Raji (cell line): ENCODE measurements at regions not wholly inside any gene's neighbourhood (a gene's known extent, or its start where the extent isn't known, plus 50 kb on each side); places are given as distances from the start of the nearest gene placed in this dataset.

Experiments used
- POLR2A ChIP-seq: IDR thresholded peaks from 2 replicates; pipeline ENCODE4 v1.6.1; 2011; ENCODE audit warnings: low read depth, low read length, control low read depth; ENCODE audit not compliant: insufficient read depth

DNA sequence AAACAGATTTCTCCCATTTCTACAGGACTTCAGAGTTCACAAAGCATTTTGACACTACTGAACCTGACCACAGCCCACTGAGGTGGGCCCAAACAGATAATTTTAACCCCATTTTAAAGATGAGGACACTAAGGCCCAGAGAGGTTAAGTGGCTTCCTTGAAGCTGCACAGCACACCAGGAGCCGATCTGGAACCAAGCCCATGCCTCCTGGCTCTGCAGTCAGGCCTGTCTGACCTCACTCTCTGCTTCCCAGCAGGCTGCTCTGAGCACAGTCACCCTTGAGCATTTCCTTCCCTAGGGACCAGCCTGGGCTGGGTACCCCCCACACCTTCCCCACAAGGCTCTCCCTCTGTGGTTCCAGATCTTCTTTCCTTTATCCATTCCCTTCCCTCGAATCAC lies 252.2 kb downstream of the ENGASE start:
- no peak for TF ChIP-seq POLR2A

DNA sequence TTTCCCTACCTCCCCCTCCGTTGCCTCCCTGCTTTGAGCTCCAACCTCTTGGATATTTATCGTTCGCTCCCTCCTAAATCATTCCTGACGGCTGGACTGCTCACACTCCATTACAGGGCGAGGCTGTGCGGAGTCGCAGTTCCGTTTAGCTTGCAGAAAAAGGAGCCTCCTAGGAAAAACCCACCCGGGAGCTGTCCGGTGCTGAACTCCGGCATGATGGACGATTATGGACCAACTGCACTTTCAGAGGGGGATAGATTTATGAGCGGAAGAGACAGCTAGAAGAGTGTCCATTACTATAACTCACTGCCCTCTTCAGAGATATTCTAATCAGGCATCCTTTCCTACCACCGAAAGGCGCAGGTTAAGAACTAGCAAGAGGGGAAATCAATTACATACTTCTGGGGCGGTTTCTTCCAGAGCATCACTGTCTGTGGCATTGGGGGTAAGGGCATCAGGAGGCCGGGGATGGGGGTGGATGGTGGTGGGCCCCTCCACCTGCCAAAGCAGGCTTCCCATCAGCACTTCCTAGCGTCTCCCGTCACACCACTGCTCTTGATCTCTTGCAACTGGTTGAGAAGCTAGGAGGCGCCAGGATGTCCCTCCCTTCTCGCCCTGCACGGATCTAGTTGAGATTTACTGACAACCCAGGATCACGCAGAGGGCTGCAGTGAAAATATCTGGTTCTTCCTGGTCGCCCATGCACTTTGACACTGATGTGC lies 251.2 kb downstream of the ENGASE start:
- TF ChIP-seq POLR2A = no peak

DNA sequence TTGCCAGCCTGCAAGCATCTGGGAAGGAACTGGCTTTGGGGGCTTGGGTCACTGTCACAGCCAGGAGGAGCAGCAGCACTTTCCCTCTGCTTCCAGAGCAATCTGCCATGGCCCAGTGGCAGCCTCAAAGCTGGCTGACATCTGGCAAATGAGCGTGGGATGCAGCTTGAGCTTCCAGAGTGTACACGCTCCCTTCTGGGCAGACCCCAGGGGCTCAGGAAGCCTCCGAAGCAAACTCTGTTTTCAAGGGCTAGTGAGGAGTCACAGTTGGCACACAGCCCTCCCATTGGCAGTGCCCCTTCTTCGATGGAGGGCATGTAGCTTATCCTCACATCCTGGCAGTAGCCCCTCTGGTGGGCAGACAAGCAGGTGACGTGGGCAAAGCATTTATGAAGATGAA lies 249.6 kb downstream of the ENGASE start:
- no peak for TF ChIP-seq POLR2A

DNA sequence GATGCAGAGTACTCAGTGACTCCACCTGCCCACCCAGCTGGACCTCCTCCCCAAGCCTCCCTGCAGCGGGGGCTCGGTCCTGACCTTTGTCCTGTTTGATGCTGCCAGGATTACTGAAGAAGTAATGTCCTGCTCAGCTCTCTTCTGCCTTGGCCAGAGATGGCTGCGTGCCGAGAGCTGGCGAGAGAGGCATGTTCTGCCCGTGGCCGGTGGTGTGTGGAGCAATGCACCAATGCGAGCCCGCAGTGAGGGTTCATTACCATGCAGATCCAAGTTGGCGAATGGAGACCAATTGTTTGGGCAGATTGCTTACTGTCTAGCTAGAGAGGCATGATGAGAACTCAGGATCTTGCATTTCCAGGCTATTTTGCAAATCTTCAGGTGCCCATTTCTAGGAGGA lies 248.9 kb downstream of the ENGASE start:
- TF ChIP-seq POLR2A = no peak

DNA sequence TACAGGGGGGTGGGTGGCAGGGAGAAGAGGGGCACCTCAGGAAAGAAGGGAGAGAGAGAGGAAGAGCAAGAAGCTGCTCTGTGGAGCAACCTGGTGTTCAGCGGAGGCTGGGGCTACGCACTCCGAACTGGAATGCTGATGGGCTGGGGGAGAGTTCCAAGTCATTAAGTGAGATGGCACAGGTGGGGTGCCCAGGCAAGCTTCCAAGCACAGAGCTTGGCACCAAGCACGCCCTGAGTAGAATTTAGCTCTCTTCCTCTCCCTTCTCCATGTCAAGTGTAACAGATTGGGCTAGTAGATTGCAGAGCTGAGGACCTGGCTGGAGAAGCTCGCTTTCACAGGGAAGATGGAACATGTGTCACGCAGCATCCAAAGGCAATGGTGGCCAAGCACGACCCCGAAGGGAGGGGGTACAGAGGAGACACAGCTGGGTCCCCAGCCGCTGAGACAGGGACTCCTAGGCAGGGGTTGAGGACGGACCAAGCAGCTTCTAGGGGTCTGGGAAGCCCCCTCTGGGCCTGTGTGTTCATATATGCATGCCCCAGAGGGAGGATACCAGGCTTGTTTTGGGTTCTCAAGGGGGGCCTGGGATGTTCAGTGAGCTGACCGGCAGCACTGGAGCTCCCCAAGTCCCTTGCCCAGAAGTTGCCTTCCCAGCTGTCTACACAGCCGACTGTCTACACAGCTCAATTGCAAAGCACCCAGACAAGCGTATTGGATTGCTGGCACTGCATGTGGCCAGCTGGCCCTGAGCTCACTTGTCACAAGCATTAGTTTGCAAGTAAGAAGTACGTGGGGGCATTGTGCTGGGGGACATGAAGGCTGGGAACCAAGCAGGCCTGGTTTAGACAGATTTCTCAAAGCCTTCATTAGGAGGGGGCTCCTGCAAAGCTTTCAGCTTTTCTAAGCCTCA lies 247.8 kb downstream of the ENGASE start:
- no peak for TF ChIP-seq POLR2A

DNA sequence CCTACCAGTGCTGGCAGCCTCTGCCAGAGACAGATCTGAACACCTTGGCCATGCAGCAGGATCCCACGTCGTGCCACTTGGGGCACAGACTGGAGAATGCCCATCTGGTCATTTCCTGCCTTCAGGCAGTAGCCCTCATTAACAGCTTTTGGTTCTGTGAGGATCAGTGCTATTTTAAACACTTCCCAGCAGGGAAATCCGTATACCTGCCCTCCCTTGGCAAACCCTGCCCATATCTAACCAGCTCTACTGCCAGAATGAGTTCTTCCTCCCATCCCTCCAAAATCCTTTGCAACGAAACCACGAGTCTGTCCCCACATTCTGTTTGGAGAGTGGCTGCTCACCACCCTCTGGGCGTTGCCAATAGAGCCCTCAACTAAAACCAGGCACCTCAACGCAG lies 245.7 kb downstream of the ENGASE start:
- no peak for TF ChIP-seq POLR2A

DNA sequence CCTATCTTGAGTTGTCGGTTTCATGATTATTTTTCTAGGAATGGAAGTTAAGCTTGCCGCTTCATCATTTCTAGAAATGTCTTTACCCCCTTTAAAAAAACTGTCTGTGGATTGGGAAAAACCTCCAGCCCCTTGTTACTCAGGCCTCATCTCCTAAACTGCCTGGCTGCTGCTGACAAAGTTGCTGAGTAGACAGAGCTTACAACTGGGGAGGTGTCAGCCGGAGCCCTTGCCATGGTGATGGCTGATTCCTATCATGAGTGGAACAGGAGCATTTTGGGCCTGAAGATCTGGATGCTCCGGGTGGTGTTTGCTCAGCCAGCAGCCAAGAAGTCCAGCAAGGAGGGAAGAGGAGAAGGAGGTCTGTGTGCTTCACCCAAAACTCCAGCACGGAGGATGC lies 243.3 kb downstream of the ENGASE start:
- no peak for TF ChIP-seq POLR2A

DNA sequence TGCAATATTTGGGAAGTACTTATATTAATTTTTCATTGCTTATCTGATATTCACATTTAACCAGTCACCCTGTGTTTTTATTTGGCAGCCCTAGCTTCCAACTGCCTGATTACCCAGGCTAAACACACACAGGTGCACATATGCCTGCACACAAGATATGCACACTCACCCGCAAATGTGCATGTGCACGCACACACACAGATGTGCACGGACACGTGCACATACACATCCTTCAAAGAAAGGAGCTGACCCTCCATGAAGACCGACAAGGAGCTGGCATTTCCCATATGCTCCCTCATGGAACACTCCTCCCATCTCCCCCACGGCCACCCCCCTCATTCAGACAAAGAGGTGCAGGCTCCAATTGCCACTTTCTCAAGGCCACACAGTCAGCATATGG lies 242.2 kb downstream of the ENGASE start:
- no peak for TF ChIP-seq POLR2A

DNA sequence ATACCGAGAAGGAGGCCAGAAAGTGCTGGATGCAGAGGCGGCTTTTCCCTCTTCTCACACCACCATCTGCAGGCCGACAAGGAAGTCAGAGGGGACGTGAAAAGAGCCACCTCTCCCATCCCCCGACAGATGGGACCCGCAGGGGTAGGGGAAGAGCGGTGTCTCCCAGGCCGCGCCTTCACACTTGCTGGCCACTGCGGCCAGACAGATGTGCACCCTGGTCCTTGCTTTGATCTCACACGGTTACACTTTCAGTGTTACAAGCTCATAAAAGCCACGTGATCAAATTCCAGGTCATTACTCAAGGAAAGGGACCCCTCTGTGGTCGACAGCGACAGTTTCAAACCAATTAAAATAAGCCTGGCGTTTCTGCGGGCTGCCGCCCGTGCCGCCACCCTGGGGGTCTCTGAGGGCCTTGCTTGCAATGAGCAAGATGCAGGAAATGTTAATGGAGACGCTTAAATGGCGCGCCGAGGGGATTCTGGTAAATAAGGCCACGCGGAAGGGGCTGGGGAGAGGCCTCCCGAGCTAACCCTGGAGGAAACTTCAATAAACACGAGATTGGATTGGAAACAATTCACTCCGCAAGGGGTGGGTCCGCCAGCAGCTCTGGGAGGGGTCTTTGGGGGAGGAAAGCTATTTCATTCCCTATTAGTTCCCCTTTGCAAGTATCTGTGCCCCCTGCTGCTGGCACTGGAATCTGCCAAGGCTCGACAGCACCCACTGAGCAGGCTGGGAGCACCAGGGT lies 240.9 kb downstream of the ENGASE start:
- TF ChIP-seq POLR2A = no peak

DNA sequence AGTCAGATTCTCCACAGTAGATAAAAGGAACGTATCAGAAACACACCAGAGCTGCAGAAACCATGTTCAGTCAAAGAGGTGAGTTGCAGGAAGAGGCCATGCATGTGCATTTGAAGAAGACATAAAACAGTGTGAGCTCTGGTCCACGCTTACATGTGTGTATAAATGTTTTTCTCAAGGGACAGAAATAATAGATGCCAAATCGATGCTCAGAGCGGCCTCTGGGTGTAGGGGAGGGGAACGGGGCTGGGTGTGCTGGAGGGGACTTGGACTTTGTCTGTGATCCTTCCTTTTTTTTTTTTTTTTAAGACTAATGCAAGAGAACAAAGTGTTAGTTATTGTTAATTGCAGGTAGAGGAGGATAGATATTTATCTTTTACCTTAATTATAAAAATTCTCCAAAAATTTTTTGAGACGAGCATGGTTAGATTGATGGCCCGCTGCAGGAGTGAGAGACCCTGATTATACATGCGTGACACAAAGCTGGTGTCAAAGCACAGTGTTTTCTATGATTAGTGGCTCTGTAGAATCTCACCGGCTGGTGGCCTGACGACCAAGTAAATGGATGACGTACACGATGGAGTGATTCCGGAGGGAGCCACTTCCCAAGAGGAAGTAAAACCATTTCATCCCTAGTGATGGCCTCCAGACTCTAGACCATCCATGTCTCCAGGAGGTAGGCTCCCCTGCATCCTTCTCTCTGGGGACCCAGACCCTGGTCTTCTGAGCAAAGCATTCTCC lies 240.2 kb downstream of the ENGASE start:
- TF ChIP-seq POLR2A = no peak

DNA sequence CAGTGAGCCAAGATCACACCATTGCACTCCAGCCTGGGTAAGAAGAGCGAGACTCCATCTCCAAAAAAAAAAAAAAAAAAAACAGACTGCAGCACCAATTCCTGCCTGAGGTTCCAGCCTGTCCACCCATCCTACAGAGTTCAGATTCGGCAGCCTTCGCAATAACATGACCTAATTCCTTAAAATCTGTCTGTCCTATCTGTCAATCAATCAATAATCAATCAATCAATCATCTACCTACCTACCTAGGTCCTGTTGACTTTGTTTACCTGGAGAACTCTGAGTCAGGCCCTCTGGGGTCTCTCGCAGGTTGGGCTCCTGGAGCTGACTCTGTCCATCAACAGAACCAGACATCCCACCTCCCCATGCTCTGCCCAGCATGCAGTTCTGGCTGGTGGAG lies 236.7 kb downstream of the ENGASE start:
- no peak for TF ChIP-seq POLR2A

DNA sequence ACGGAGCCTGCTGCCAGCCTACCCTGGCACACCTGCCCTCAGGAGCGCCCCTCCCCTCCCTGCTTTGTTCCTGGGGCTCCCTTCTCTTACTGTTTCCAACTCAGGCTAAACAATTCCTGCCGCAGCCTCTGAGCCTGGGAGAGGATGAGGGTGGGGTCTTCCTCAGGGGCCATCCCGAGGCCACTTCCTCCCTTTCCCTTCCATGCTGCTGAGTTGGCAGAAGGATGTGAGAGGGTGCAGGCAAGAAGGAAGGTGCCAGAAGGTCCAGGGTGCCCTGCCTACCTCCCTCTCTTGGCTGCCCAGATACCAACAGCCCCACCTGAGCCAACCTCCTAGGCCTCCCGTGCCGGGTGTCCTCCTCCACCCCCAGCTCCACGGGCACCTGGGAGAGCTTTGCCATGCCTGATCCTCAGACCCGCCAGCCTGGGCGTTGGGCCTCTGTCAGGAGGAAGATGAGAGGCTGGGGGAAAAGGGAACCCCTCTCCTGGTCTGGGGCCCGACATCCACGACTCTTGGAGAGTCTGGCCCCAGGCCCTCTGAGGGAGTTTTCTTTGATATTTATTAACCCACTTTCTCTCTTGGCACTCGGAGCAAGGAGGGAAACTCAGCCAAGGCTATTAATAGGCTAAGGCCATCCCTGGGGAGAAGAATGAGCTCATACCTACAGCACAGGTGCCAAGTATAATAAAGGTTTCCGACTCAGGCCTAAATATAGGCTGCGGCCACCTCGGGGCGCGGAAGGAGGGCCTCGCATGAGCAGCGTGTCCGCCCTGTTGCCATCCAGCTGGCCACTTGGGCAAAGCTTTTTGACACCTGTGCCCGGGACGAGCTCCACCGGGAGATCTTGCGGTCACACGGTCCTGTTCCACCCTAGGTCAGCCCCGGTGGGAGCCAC lies 232.0 kb downstream of the ENGASE start:
- TF ChIP-seq POLR2A = no peak

DNA sequence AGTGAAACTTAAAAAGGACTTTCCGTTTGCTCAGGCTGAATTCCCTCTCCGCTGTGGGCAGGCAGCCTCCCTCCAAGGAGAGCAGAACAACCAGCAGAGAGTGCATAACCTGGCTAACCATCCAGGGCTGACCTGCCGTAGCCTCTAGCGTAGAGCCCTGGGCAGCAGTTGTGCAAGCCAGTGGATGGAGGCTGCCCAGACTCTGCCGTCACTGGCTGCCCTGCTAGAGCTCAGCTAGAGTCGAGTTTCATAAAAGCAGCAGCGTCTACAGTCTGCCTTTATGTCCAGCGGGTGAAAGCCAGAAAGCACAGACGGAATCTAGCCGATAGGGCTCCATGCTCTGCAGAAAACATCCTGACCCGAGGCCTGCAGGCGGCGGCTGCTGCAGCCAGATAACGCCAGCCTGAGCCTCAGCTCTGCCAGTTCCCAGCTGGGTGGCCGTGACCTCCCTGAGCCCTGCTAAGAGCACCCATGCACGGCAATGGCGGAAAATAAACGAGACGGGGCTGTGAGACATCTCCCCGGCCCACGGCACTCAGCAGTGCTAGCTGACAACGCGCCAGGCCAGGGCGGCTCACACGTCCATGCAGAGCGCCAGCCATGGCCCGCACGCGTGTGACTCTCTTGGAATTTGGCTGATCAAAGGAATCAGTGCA lies 231.3 kb downstream of the ENGASE start:
- no peak for TF ChIP-seq POLR2A
